HG03196 (cell line): ENCODE measurements at regions not wholly inside any gene's neighbourhood (a gene's known extent, or its start where the extent isn't known, plus 50 kb on each side); places are given as distances from the start of the nearest gene placed in this dataset.

Experiments
- ATAC-seq: cut with Tn5 transposase; IDR thresholded peaks from one replicate; pipeline ENCODE4 v1.9.1; 2021; ENCODE audit not compliant: unreplicated experiment

GRCh38 chr10:107471911-107472310 lies 307.4 kb upstream of the SORCS1 start:
- ATAC-seq: no peak

GRCh38 chr10:107453561-107453960 lies 289.1 kb upstream of the SORCS1 start:
- ATAC-seq: no peak

- ATAC-seq: no peak
Observed at GRCh38 chr10:107451047-107451446, 286.5 kb upstream of the SORCS1 start.

GRCh38 chr10:107450056-107450455 lies 285.6 kb upstream of the SORCS1 start:
- no peak for ATAC-seq

GRCh38 chr10:107444443-107444842 lies 279.9 kb upstream of the SORCS1 start:
- no peak for ATAC-seq

GRCh38 chr10:107443813-107444212 lies 279.3 kb upstream of the SORCS1 start:
- no peak for ATAC-seq

- ATAC-seq: no peak
Observed at GRCh38 chr10:107443326-107443725, 278.8 kb upstream of the SORCS1 start.

- ATAC-seq: peak; percentile 95
Observed at GRCh38 chr10:107442035-107442505, 277.6 kb upstream of the SORCS1 start.

- ATAC-seq: no peak
Observed at GRCh38 chr10:107440741-107441140, 276.2 kb upstream of the SORCS1 start.

- no peak for ATAC-seq
Observed at GRCh38 chr10:107437921-107438320, 273.4 kb upstream of the SORCS1 start.

- no peak for ATAC-seq
Observed at GRCh38 chr10:107436568-107436967, 272.1 kb upstream of the SORCS1 start.

GRCh38 chr10:107434854-107435253 lies 270.3 kb upstream of the SORCS1 start:
- no peak for ATAC-seq

GRCh38 chr10:107434201-107434600 lies 269.7 kb upstream of the SORCS1 start:
- ATAC-seq: no peak

GRCh38 chr10:107433605-107434004 lies 269.1 kb upstream of the SORCS1 start:
- ATAC-seq: no peak

GRCh38 chr10:107430446-107430845 lies 265.9 kb upstream of the SORCS1 start:
- no peak for ATAC-seq

GRCh38 chr10:107427016-107427415 lies 262.5 kb upstream of the SORCS1 start:
- no peak for ATAC-seq

- peak; percentile 47 for ATAC-seq
Observed at GRCh38 chr10:107425931-107426553, 261.5 kb upstream of the SORCS1 start.

GRCh38 chr10:107424628-107425027 lies 260.1 kb upstream of the SORCS1 start:
- no peak for ATAC-seq

- ATAC-seq: peak; percentile 46
Observed at GRCh38 chr10:107423903-107424302, 259.4 kb upstream of the SORCS1 start.

- ATAC-seq: no peak
Observed at GRCh38 chr10:107422681-107423080, 258.2 kb upstream of the SORCS1 start.

- no peak for ATAC-seq
Observed at GRCh38 chr10:107420196-107420595, 255.7 kb upstream of the SORCS1 start.

GRCh38 chr10:107418085-107418806 lies 253.7 kb upstream of the SORCS1 start:
- no peak for ATAC-seq

GRCh38 chr10:107417446-107417845 lies 252.9 kb upstream of the SORCS1 start:
- ATAC-seq: no peak
